Esophagus squamous epithelium (tissue), 5 donors: ENCODE measurements at regions not wholly inside any gene's neighbourhood (a gene's known extent, or its start where the extent isn't known, plus 50 kb on each side); places are given as distances from the start of the nearest gene placed in this dataset.

ENCODE experiments used
- DNase-seq: peaks from one replicate; lab custom pipeline; 2025; lab: John Stamatoyannopoulos, UW
- H3K27ac ChIP-seq, 4 donors: fragments of 200-600 bp; sonication (generic); one replicate each; pipeline ENCODE4 v1.5.1; 2016 to 2019; ENCODE audit warnings: mild to moderate bottlenecking in 1 of 4
- H3K27me3 ChIP-seq, 4 donors: fragments of 200-600 bp; sonication (generic); 1 replicate in 3 of 4; 2 replicates in 1 of 4; pipeline versions ENCODE4 v1.5.1 to v1.6.0; 2017 to 2021; ENCODE audit warnings: antibody characterized with exemption in 1 of 4
- H3K36me3 ChIP-seq, 3 donors: fragments of 200-600 bp; sonication (generic); one replicate each; pipeline ENCODE4 v1.5.1; 2016 to 2019
- H3K4me1 ChIP-seq, 3 donors: fragments of 200-600 bp; sonication (generic); one replicate each; pipeline ENCODE4 v1.5.1; 2017 to 2019
- H3K4me3 ChIP-seq, 4 donors: fragments of 200-600 bp; sonication (generic); 1 replicate in 3 of 4; 2 replicates in 1 of 4; pipeline ENCODE4 v1.5.1; 2016 to 2019; ENCODE audit warnings: mild to moderate bottlenecking in 2 of 4, moderate library complexity in 1 of 4
- H3K9me3 ChIP-seq, 3 donors: fragments of 200-600 bp; sonication (generic); one replicate each; pipeline ENCODE4 v1.5.1; 2016 to 2019
- CTCF ChIP-seq, 6 experiments: fragments of 450-650 bp in 4 of 6; fragments of 200-600 bp in 2 of 6; sonication (generic) in 2 of 6; IDR thresholded peaks; one replicate each; pipeline ENCODE4 v1.5.1; 2016 to 2019; ENCODE audit warnings: antibody characterized with exemption in 6 of 6, mild to moderate bottlenecking in 4 of 6, moderate library complexity in 4 of 6
- POLR2A ChIP-seq, 4 donors: fragments of 450-650 bp; IDR thresholded peaks; one replicate each; pipeline ENCODE4 v1.6.1; 2017; ENCODE audit warnings: antibody characterized with exemption in 4 of 4, mild to moderate bottlenecking in 4 of 4, moderate library complexity in 3 of 4
- WGBS, 2 donors: methylation state at CpG; one replicate each; pipeline ENCODE4 v1.1.5; 2018; 5-methylcytosine and 5-hydroxymethylcytosine counted together
- intact Hi-C: fragments of 100-400 bp; cut with DNase I; formaldehyde crosslinking; loops from one replicate; pipeline ENCODE4 v1.15.0; 2022
- donor health status: DM: yes; HTN: yes; CAD: no.

GRCh38 chr9:13735181-13735580 is 455.7 kb upstream of the MPDZ start:
- no peaks in the 10 kb centered on the region for H3K27me3 ChIP-seq
- no peak for TF ChIP-seq CTCF (IDR thresholded peaks at IDR 0.05)
- TF ChIP-seq POLR2A (IDR thresholded peaks at IDR 0.05): no peak
- H3K27ac ChIP-seq: no peak overlapping the region
- no peaks in the 10 kb centered on the region for H3K9me3 ChIP-seq
- H3K4me1 ChIP-seq: no peaks in the 10 kb centered on the region
- intact Hi-C loops: no loop called here
- no peak for DNase-seq
- H3K36me3 ChIP-seq: no peaks in the 10 kb centered on the region
- WGBS, 2 donors: 76 to 80% methylated on average over 5 of the region's 5 CpGs
- no peak overlapping the region for H3K4me3 ChIP-seq

- intact Hi-C loops: no loop called here
- DNase-seq: no peak
- Histone ChIP-seq H3K9me3 (no peaks in the 10 kb centered on the region), H3K36me3 (no peaks in the 10 kb centered on the region), H3K27me3 (no peaks in the 10 kb centered on the region), H3K4me1 (no peaks in the 10 kb centered on the region), H3K27ac (no peak overlapping the region), H3K4me3 (no peak overlapping the region)
- 81 to 86% methylated on average over 3 of the region's 3 CpGs for WGBS, 2 donors
- no peak for TF ChIP-seq POLR2A (IDR thresholded peaks at IDR 0.05)
- no peak for TF ChIP-seq CTCF (IDR thresholded peaks at IDR 0.05)
Measured at GRCh38 chr9:13734601-13735000, 455.1 kb upstream of the MPDZ start.

- Histone ChIP-seq H3K4me3 (no peak overlapping the region), H3K27me3 (peaks cover 0 to 11% (median 0%) of the 10 kb centered on the region in 4 donors), H3K9me3 (no peaks in the 10 kb centered on the region), H3K4me1 (no peaks in the 10 kb centered on the region), H3K36me3 (no peaks in the 10 kb centered on the region), H3K27ac (no peak overlapping the region)
- no peak for DNase-seq
- TF ChIP-seq POLR2A (IDR thresholded peaks at IDR 0.05): no peak
- TF ChIP-seq CTCF (IDR thresholded peaks at IDR 0.05): no peak
- intact Hi-C loops: no loop called here
Measured at GRCh38 chr9:13732290-13732689, 452.8 kb upstream of the MPDZ start.

- TF ChIP-seq POLR2A (IDR thresholded peaks at IDR 0.05): no peak
- TF ChIP-seq CTCF (IDR thresholded peaks at IDR 0.05): no peak
Measured at GRCh38 chr9:13731637-13732036, 452.1 kb upstream of the MPDZ start.

GRCh38 chr9:13729955-13730354 is 450.5 kb upstream of the MPDZ start:
- Histone ChIP-seq H3K27me3 (peaks cover 0 to 17% (median 0%) of the 10 kb centered on the region in 4 donors), H3K36me3 (no peaks in the 10 kb centered on the region), H3K4me3 (no peak overlapping the region), H3K9me3 (no peaks in the 10 kb centered on the region), H3K27ac (no peak overlapping the region), H3K4me1 (no peaks in the 10 kb centered on the region)
- intact Hi-C loops: no loop called here
- 75 to 85% methylated on average over 2 of the region's 2 CpGs for WGBS, 2 donors
- DNase-seq: no peak
- TF ChIP-seq POLR2A (IDR thresholded peaks at IDR 0.05) (no peak), CTCF (IDR thresholded peaks at IDR 0.05) (no peak)

More at GRCh38 chr9:13731637-13732036, 452.1 kb upstream of the MPDZ start:
- Histone ChIP-seq H3K36me3 (no peaks in the 10 kb centered on the region), H3K9me3 (no peaks in the 10 kb centered on the region), H3K27me3 (peaks cover 0 to 14% (median 0%) of the 10 kb centered on the region in 4 donors), H3K4me3 (no peak overlapping the region), H3K4me1 (no peaks in the 10 kb centered on the region), H3K27ac (no peak overlapping the region)
- DNase-seq: no peak
- WGBS, 2 donors: 0 to 88% methylated on average over 1 to 2 of the region's 2 CpGs
- intact Hi-C loops: no loop called here
